Vagina (tissue), 2 donors: ENCODE measurements at regions not wholly inside any gene's neighbourhood (a gene's known extent, or its start where the extent isn't known, plus 50 kb on each side); places are given as distances from the start of the nearest gene placed in this dataset.

Experiments
- CTCF ChIP-seq, 3 experiments: fragments of 450-650 bp in 2 of 3; fragments of 200-600 bp in 1 of 3; sonication (generic) in 1 of 3; IDR thresholded peaks; one replicate each; pipeline ENCODE4 v1.5.1; 2017 to 2019; ENCODE audit warnings: antibody characterized with exemption in 3 of 3, mild to moderate bottlenecking in 2 of 3, moderate library complexity in 2 of 3
- POLR2A ChIP-seq, 2 donors: fragments of 450-650 bp; IDR thresholded peaks; one replicate each; pipeline ENCODE4 v1.6.1; 2017; ENCODE audit warnings: antibody characterized with exemption in 2 of 2, mild to moderate bottlenecking in 2 of 2, moderate library complexity in 2 of 2
- POLR2AphosphoS5 ChIP-seq, 2 donors: sonication (generic); formaldehyde crosslinking; IDR thresholded peaks; one replicate each; pipeline ENCODE4 v1.9.0; 2017; ENCODE audit warnings: antibody characterized with exemption in 2 of 2, mild to moderate bottlenecking in 2 of 2, low read depth in 1 of 2; ENCODE audit not compliant: insufficient read depth in 1 of 2

- TF ChIP-seq CTCF (IDR thresholded peaks at IDR 0.05) (no peak), POLR2A (IDR thresholded peaks at IDR 0.05) (no peak), POLR2AphosphoS5 (IDR thresholded peaks at IDR 0.05; ENCODE audit: insufficient read depth in 1 of 2, low read depth in 1 of 2) (no peak)
Observed at GRCh38 chr7:3188946-3189345, 112.1 kb upstream of the SDK1 start.
